ENCODE measurements at regions not wholly inside any gene's neighbourhood (a gene's known extent, or its start where the extent isn't known, plus 50 kb on each side); places are given as distances from the start of the nearest gene placed in this dataset.

DNA sequence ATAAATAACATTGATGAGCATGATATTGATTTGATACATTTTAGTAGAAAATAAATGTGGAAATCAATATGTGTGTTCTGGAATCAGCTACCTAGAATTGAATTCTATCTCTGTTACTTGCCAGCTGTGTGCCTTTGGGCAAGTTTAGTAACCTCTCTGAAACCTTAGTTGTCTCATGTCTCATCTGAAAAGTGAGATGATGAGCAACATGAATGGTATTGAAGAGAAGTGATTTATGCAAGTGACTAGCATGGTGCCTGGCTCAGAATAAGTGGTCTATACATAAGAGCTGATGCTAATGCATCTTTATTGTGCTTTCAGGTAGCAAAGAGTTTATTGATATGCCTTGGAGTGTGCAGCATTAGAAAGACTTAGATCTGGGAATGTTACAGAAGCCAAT is 383.3 kb downstream of the PRDM2 start:
- Histone ChIP-seq H3K27me3 (ENCODE audit: insufficient read depth, poor library complexity, severe bottlenecking) (no peaks in the 10 kb centered on the region), H3K27ac (replicated peaks) (no peak overlapping the region), H3K4me3 (replicated peaks; ENCODE audit: insufficient read depth, low read length) (no peak overlapping the region)
- TF ChIP-seq CTCF (IDR thresholded peaks at IDR 0.05; ENCODE audit: insufficient read depth, low read length) = no peak
- TF ChIP-seq, protein P1, sequence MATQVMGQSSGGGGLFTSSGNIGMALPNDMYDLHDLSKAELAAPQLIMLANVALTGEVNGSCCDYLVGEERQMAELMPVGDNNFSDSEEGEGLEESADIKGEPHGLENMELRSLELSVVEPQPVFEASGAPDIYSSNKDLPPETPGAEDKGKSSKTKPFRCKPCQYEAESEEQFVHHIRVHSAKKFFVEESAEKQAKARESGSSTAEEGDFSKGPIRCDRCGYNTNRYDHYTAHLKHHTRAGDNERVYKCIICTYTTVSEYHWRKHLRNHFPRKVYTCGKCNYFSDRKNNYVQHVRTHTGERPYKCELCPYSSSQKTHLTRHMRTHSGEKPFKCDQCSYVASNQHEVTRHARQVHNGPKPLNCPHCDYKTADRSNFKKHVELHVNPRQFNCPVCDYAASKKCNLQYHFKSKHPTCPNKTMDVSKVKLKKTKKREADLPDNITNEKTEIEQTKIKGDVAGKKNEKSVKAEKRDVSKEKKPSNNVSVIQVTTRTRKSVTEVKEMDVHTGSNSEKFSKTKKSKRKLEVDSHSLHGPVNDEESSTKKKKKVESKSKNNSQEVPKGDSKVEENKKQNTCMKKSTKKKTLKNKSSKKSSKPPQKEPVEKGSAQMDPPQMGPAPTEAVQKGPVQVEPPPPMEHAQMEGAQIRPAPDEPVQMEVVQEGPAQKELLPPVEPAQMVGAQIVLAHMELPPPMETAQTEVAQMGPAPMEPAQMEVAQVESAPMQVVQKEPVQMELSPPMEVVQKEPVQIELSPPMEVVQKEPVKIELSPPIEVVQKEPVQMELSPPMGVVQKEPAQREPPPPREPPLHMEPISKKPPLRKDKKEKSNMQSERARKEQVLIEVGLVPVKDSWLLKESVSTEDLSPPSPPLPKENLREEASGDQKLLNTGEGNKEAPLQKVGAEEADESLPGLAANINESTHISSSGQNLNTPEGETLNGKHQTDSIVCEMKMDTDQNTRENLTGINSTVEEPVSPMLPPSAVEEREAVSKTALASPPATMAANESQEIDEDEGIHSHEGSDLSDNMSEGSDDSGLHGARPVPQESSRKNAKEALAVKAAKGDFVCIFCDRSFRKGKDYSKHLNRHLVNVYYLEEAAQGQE (IDR thresholded peaks at IDR 0.05; ENCODE audit: insufficient replicate concordance, low read depth) = no peak
- no peak for TF ChIP-seq GABPA (IDR thresholded peaks at IDR 0.05; ENCODE audit: low read depth)
- TF ChIP-seq SPI1 (IDR thresholded peaks at IDR 0.05; ENCODE audit: borderline replicate concordance, low read depth) = no peak
- no peak for TF ChIP-seq POLR2AphosphoS5 (IDR thresholded peaks at IDR 0.05; ENCODE audit: low read depth)
- no peak for DNase-seq (ENCODE audit: low read depth in 1 of 2, low spot score in 1 of 2)

- Histone ChIP-seq H3K4me3 (replicated peaks; ENCODE audit: insufficient read depth, low read length) (no peak overlapping the region), H3K27ac (replicated peaks) (no peak overlapping the region), H3K27me3 (ENCODE audit: insufficient read depth, poor library complexity, severe bottlenecking) (no peaks in the 10 kb centered on the region)
- DNase-seq (ENCODE audit: low read depth in 1 of 2, low spot score in 1 of 2) = no peak
- TF ChIP-seq CTCF (IDR thresholded peaks at IDR 0.05; ENCODE audit: insufficient read depth, low read length) (no peak), POLR2AphosphoS5 (IDR thresholded peaks at IDR 0.05; ENCODE audit: low read depth) (no peak), SPI1 (IDR thresholded peaks at IDR 0.05; ENCODE audit: borderline replicate concordance, low read depth) (no peak), GABPA (IDR thresholded peaks at IDR 0.05; ENCODE audit: low read depth) (no peak)
- TF ChIP-seq, protein P1 (IDR thresholded peaks at IDR 0.05; ENCODE audit: insufficient replicate concordance, low read depth) = no peak
These were observed 383.7 kb downstream of the PRDM2 start for GRCh38 chr1:14083706-14084105.

- no peak overlapping the region for H3K27ac ChIP-seq (replicated peaks)
- no peaks in the 10 kb centered on the region for H3K27me3 ChIP-seq (ENCODE audit: insufficient read depth, poor library complexity, severe bottlenecking)
- TF ChIP-seq SPI1 (IDR thresholded peaks at IDR 0.05; ENCODE audit: borderline replicate concordance, low read depth) = no peak
- no peak for TF ChIP-seq CTCF (IDR thresholded peaks at IDR 0.05; ENCODE audit: insufficient read depth, low read length)
- no peak overlapping the region for H3K4me3 ChIP-seq (replicated peaks; ENCODE audit: insufficient read depth, low read length)
- DNase-seq (ENCODE audit: low read depth in 1 of 2, low spot score in 1 of 2) = no peak
These were observed 390.1 kb downstream of the PRDM2 start for GRCh38 chr1:14090062-14090461.

DNA sequence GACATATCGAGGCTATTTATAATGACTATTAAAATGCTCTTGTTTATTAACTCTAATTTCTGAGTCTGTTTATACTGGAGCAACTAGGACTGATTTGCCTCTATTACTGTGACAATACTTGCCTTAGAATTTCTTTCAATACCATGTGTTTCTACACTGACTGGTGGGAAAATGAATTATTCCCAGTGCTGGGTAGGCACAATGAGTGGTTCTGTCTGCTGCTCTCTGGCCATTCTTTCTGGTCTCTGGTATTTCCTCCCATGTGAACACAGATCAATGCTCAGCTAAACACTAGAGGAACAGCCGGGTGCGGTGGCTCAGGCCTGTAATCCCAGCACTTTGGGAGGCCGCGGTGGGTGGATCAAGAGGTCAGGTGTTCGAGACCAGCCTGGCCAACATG is 390.5 kb downstream of the PRDM2 start:
- Histone ChIP-seq H3K4me3 (replicated peaks; ENCODE audit: insufficient read depth, low read length) (no peak overlapping the region), H3K27ac (replicated peaks) (no peak overlapping the region), H3K27me3 (ENCODE audit: insufficient read depth, poor library complexity, severe bottlenecking) (no peaks in the 10 kb centered on the region)
- TF ChIP-seq GABPA (IDR thresholded peaks at IDR 0.05; ENCODE audit: low read depth) (no peak), POLR2AphosphoS5 (IDR thresholded peaks at IDR 0.05; ENCODE audit: low read depth) (no peak), SPI1 (IDR thresholded peaks at IDR 0.05; ENCODE audit: borderline replicate concordance, low read depth) (no peak), CTCF (IDR thresholded peaks at IDR 0.05; ENCODE audit: insufficient read depth, low read length) (no peak)
- TF ChIP-seq, protein P1 (IDR thresholded peaks at IDR 0.05; ENCODE audit: insufficient replicate concordance, low read depth) = no peak
- DNase-seq (ENCODE audit: low read depth in 1 of 2, low spot score in 1 of 2) = no peak
